Esophagus squamous epithelium (tissue), 5 donors: ENCODE measurements at regions not wholly inside any gene's neighbourhood (a gene's known extent, or its start where the extent isn't known, plus 50 kb on each side); places are given as distances from the start of the nearest gene placed in this dataset.
"Not testable (repeated sequence)": the region's sequence is repeated elsewhere in the genome, so short reads cannot be mapped to it uniquely, and the experiment has no call there.

ENCODE experiments used
- DNase-seq: peaks from one replicate; lab custom pipeline; 2025; lab: John Stamatoyannopoulos, UW
- H3K27ac ChIP-seq, 4 donors: fragments of 200-600 bp; sonication (generic); one replicate each; pipeline ENCODE4 v1.5.1; 2016 to 2019; ENCODE audit warnings: mild to moderate bottlenecking in 1 of 4
- H3K27me3 ChIP-seq, 4 donors: fragments of 200-600 bp; sonication (generic); 1 replicate in 3 of 4; 2 replicates in 1 of 4; pipeline versions ENCODE4 v1.5.1 to v1.6.0; 2017 to 2021; ENCODE audit warnings: antibody characterized with exemption in 1 of 4
- H3K36me3 ChIP-seq, 3 donors: fragments of 200-600 bp; sonication (generic); one replicate each; pipeline ENCODE4 v1.5.1; 2016 to 2019
- H3K4me1 ChIP-seq, 3 donors: fragments of 200-600 bp; sonication (generic); one replicate each; pipeline ENCODE4 v1.5.1; 2017 to 2019
- H3K4me3 ChIP-seq, 4 donors: fragments of 200-600 bp; sonication (generic); 1 replicate in 3 of 4; 2 replicates in 1 of 4; pipeline ENCODE4 v1.5.1; 2016 to 2019; ENCODE audit warnings: mild to moderate bottlenecking in 2 of 4, moderate library complexity in 1 of 4
- H3K9me3 ChIP-seq, 3 donors: fragments of 200-600 bp; sonication (generic); one replicate each; pipeline ENCODE4 v1.5.1; 2016 to 2019
- POLR2A ChIP-seq, 4 donors: fragments of 450-650 bp; IDR thresholded peaks; one replicate each; pipeline ENCODE4 v1.6.1; 2017; ENCODE audit warnings: antibody characterized with exemption in 4 of 4, mild to moderate bottlenecking in 4 of 4, moderate library complexity in 3 of 4
- WGBS, 2 donors: methylation state at CpG; one replicate each; pipeline ENCODE4 v1.1.5; 2018; 5-methylcytosine and 5-hydroxymethylcytosine counted together
- intact Hi-C: fragments of 100-400 bp; cut with DNase I; formaldehyde crosslinking; loops from one replicate; pipeline ENCODE4 v1.15.0; 2022
- TF ChIP-seq, protein P1 (sequence below), 6 experiments: fragments of 450-650 bp in 4 of 6; fragments of 200-600 bp in 2 of 6; sonication (generic) in 2 of 6; IDR thresholded peaks; one replicate each; pipeline ENCODE4 v1.5.1; 2016 to 2019; ENCODE audit warnings: antibody characterized with exemption in 6 of 6, mild to moderate bottlenecking in 4 of 6, moderate library complexity in 4 of 6
- donor health status: DM: yes; HTN: yes; CAD: no.

DNA sequence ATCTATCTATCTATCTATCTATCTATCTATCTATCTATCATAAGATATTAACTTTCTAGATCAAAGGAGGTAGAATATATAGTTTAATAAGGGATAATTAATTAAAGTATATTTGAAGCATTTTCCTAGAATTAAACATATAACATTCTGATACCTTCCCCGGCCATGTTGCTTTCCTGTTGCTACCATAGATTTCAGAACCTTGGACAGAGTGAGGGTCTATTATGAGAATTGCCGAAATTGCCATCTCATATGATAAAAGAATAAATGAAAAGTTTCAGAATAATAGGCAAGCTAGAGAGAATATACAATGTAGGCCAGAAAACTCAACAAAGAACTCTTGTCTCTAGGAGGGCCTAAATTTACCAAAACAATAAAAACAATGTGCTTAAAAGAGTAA lies 706.1 kb upstream of the TMPRSS15 start:
- Histone ChIP-seq H3K27ac (no peak overlapping the region), H3K4me1 (no peaks in the 10 kb centered on the region), H3K9me3 (no peaks in the 10 kb centered on the region), H3K27me3 (no peaks in the 10 kb centered on the region), H3K4me3 (no peak overlapping the region), H3K36me3 (no peaks in the 10 kb centered on the region)
- intact Hi-C loops = no loop called here
- no peak for DNase-seq
- WGBS, 2 donors = 58 to 80% methylated on average over 2 of the region's 2 CpGs
- no peak for TF ChIP-seq POLR2A (IDR thresholded peaks at IDR 0.05)
- TF ChIP-seq, protein P1, sequence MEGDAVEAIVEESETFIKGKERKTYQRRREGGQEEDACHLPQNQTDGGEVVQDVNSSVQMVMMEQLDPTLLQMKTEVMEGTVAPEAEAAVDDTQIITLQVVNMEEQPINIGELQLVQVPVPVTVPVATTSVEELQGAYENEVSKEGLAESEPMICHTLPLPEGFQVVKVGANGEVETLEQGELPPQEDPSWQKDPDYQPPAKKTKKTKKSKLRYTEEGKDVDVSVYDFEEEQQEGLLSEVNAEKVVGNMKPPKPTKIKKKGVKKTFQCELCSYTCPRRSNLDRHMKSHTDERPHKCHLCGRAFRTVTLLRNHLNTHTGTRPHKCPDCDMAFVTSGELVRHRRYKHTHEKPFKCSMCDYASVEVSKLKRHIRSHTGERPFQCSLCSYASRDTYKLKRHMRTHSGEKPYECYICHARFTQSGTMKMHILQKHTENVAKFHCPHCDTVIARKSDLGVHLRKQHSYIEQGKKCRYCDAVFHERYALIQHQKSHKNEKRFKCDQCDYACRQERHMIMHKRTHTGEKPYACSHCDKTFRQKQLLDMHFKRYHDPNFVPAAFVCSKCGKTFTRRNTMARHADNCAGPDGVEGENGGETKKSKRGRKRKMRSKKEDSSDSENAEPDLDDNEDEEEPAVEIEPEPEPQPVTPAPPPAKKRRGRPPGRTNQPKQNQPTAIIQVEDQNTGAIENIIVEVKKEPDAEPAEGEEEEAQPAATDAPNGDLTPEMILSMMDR (IDR thresholded peaks at IDR 0.05) = no peak

DNA sequence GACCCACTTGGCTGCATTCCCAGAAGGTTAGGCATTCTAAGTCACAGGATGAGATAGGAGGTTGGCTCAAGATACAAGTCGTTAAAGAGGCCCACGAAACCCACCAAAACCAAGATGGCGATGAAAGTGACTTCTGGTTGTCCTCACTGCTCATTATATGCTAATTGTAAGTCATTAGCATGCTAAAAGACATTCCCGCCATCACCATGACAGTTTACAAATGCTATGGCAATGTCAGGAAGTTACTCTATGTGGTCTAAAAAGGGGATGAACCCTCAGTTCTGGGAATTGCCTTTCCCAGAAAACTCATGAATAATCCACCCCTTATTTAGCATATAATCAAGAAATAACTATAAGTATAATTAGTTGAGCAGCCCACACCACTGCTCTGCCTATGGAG lies 715.7 kb upstream of the TMPRSS15 start:
- H3K36me3 ChIP-seq, H3K9me3 ChIP-seq, H3K27me3 ChIP-seq, H3K4me3 ChIP-seq, intact Hi-C loops, H3K27ac ChIP-seq, DNase-seq, H3K4me1 ChIP-seq: not testable (repeated sequence)
- WGBS, 2 donors = 62 to 68% methylated on average over 4 of the region's 4 CpGs

DNA sequence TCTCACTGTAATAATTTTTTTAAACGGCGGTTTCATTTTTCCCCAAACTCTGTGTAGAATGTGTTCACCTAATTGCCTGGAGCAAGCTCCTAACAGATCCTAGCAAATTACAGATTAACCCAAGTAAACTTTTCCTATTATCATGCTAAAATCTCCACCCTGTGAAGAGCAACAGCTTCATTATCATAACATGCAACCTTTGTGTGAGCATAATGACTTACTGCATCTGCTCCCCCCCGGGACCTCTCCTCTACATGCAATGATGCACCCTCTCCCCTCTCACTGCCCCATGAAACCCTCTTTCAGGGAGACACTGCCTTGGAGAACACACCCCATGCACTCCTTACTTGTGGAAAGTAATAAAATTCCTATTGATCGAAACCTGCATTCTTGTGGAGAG lies 717.0 kb upstream of the TMPRSS15 start:
- H3K36me3 ChIP-seq = no peaks in the 10 kb centered on the region
- 83% methylated on average over 4 of the region's 4 CpGs for WGBS, 2 donors

DNA sequence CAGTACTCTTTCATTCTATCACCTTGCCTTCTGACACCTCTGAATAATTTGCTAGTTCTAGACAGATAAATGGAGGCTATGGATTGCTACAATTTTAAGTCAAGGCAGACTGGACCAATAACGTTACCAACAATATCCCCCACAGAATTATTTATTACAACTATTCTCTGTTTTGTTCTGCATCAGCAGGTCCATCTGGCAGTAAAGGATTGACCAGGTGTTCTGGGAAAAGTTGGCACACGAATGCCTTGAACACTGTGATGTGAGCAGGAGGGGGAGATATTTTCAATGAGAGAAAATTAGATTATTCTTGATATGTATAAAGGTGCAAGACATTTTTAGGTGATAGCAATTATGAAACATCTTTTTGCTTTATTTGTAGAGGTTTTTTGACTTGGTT lies 718.8 kb upstream of the TMPRSS15 start:
- 26 to 42% methylated on average over 2 of the region's 2 CpGs for WGBS, 2 donors
- no peaks in the 10 kb centered on the region for H3K4me1 ChIP-seq
- H3K27ac ChIP-seq = no peak overlapping the region
- H3K36me3 ChIP-seq = no peaks in the 10 kb centered on the region
- no peak for TF ChIP-seq POLR2A (IDR thresholded peaks at IDR 0.05)
- TF ChIP-seq, protein P1 (IDR thresholded peaks at IDR 0.05) = no peak
- no peak for DNase-seq
- no peaks in the 10 kb centered on the region for H3K27me3 ChIP-seq
- no peaks in the 10 kb centered on the region for H3K9me3 ChIP-seq
- H3K4me3 ChIP-seq = no peak overlapping the region
- intact Hi-C loops = no loop called here

More for the DNA sequence above, 717.0 kb upstream of the TMPRSS15 start:
- no peak overlapping the region for H3K4me3 ChIP-seq
- no peaks in the 10 kb centered on the region for H3K27me3 ChIP-seq
- DNase-seq = no peak
- no peaks in the 10 kb centered on the region for H3K4me1 ChIP-seq
- TF ChIP-seq POLR2A (IDR thresholded peaks at IDR 0.05) = no peak
- TF ChIP-seq, protein P1 (IDR thresholded peaks at IDR 0.05) = no peak
- no peaks in the 10 kb centered on the region for H3K9me3 ChIP-seq
- H3K27ac ChIP-seq = no peak overlapping the region
- intact Hi-C loops = no loop called here

DNA sequence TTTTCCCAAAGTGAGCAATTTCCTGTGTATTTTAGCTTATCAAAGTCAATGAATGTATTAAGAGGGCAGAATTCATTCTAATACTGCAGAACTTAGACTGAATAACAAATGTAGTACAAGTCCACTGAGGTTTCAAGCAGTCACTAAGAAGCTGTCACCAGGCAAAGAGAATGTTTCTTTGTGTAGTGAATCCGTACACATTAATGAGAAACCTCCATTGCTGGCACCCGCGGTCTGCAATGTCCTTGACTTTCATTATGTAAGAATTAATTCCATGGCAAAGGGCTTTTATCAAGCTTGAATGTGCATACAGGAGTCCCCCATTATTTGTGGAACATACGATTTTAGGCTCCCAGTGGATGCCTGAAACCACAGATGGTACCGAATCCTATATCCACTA lies 719.5 kb upstream of the TMPRSS15 start:
- no peak overlapping the region for H3K27ac ChIP-seq

More for the DNA sequence above, 719.5 kb upstream of the TMPRSS15 start:
- Histone ChIP-seq H3K27me3 (no peaks in the 10 kb centered on the region), H3K4me1 (no peaks in the 10 kb centered on the region), H3K4me3 (no peak overlapping the region), H3K9me3 (no peaks in the 10 kb centered on the region), H3K36me3 (no peaks in the 10 kb centered on the region)
- TF ChIP-seq, protein P1 (IDR thresholded peaks at IDR 0.05) = no peak
- no peak for TF ChIP-seq POLR2A (IDR thresholded peaks at IDR 0.05)
- DNase-seq = no peak
- intact Hi-C loops = no loop called here
- WGBS, 2 donors = 78% methylated on average over 5 of the region's 5 CpGs
